KMS-11 (cell line): ENCODE measurements at regions not wholly inside any gene's neighbourhood (a gene's known extent, or its start where the extent isn't known, plus 50 kb on each side); places are given as distances from the start of the nearest gene placed in this dataset.

Experiments
- H2AFZ ChIP-seq: fragments of 200-600 bp; sonication (generic); 2 replicates; pipeline ENCODE4 v1.6.1; 2016; ENCODE audit warnings: antibody characterized with exemption, mixed run types, low read depth
- H3K27ac ChIP-seq: fragments of 200-600 bp; sonication (generic); 2 replicates; pipeline ENCODE4 v1.6.1; 2016; ENCODE audit warnings: mild to moderate bottlenecking, mixed run types
- H3K27me3 ChIP-seq: fragments of 200-600 bp; sonication (generic); 2 replicates; pipeline ENCODE4 v1.6.1; 2017; ENCODE audit warnings: mild to moderate bottlenecking, low read depth, mixed run types, moderate library complexity; ENCODE audit not compliant: insufficient read depth
- H3K36me3 ChIP-seq: fragments of 200-600 bp; sonication (generic); 2 replicates; pipeline ENCODE4 v1.6.1; 2017; ENCODE audit warnings: mild to moderate bottlenecking, mixed run types; ENCODE audit not compliant: insufficient read depth
- H3K4me1 ChIP-seq: fragments of 200-600 bp; sonication (generic); 2 replicates; pipeline ENCODE4 v1.6.1; 2016; ENCODE audit warnings: mild to moderate bottlenecking, low read depth, mixed run types; ENCODE audit not compliant: poor library complexity, severe bottlenecking
- H3K4me2 ChIP-seq: fragments of 200-600 bp; sonication (generic); 2 replicates; pipeline ENCODE4 v1.7.0; 2016; ENCODE audit warnings: mild to moderate bottlenecking, mixed run types
- H3K4me3 ChIP-seq: fragments of 200-600 bp; sonication (generic); IDR thresholded peaks from 2 replicates; pipeline ENCODE4 v1.6.1; 2017; ENCODE audit warnings: low read depth, low read length, mixed read lengths; ENCODE audit not compliant: insufficient read depth
- H3K79me2 ChIP-seq: fragments of 200-600 bp; sonication (generic); 2 replicates; pipeline ENCODE4 v1.6.1; 2016; ENCODE audit warnings: low read depth, mixed run types; ENCODE audit not compliant: insufficient read depth
- H3K9ac ChIP-seq: fragments of 200-600 bp; sonication (generic); 2 replicates; pipeline ENCODE4 v1.6.1; 2016; ENCODE audit warnings: mild to moderate bottlenecking, mixed run types
- H4K20me1 ChIP-seq: fragments of 200-600 bp; sonication (generic); 2 replicates; pipeline ENCODE4 v1.6.1; 2016; ENCODE audit warnings: mild to moderate bottlenecking, mixed run types; ENCODE audit not compliant: insufficient read depth
- TF ChIP-seq, protein P1 (sequence below): fragments of 200-600 bp; sonication (generic); conservative IDR thresholded peaks from 2 replicates; pipeline ENCODE4 v1.6.1; 2017; ENCODE audit warnings: low read depth, mild to moderate bottlenecking, antibody characterized with exemption, low read length, moderate library complexity, mixed read lengths

DNA sequence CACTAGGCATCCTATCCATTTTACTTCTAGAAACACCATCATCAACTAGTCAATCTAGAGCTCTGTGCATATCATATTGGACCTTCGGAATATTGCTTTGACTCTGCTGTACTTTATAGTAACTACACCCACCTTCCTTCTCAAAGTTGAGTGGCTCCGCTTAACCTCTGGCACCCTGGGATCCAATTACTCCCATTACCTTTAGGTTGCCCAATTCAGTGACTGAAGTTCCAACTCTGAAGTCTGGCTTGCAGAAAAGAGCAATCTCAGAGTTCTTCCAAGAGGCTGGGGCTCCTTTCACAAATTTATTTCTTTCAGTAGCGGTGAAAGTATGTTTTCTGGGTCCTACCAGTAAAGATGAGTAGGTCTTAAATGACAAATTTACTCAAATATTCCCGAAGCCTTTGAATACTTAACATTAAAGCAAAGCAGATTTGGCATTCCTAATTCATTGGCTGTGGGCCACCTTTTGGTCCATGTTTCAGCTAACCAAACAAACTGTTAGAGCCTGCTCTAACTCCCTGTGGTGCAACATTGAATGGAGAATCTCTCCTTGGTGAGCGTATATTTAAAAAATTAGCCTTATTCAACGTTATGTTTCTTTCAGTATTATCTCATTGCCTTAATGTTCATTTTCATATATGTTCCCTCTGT, 1215.8 kb downstream of the RAPGEF2 start:
- no peak overlapping the region for H3K9ac ChIP-seq
- H3K4me2 ChIP-seq: no peak overlapping the region
- TF ChIP-seq, protein P1, sequence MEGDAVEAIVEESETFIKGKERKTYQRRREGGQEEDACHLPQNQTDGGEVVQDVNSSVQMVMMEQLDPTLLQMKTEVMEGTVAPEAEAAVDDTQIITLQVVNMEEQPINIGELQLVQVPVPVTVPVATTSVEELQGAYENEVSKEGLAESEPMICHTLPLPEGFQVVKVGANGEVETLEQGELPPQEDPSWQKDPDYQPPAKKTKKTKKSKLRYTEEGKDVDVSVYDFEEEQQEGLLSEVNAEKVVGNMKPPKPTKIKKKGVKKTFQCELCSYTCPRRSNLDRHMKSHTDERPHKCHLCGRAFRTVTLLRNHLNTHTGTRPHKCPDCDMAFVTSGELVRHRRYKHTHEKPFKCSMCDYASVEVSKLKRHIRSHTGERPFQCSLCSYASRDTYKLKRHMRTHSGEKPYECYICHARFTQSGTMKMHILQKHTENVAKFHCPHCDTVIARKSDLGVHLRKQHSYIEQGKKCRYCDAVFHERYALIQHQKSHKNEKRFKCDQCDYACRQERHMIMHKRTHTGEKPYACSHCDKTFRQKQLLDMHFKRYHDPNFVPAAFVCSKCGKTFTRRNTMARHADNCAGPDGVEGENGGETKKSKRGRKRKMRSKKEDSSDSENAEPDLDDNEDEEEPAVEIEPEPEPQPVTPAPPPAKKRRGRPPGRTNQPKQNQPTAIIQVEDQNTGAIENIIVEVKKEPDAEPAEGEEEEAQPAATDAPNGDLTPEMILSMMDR: no peak
- no peaks in the 10 kb centered on the region for H3K79me2 ChIP-seq
- no peak overlapping the region for H2AFZ ChIP-seq
- H4K20me1 ChIP-seq: no peaks in the 10 kb centered on the region
- H3K27me3 ChIP-seq: no peaks in the 10 kb centered on the region
- no peak overlapping the region for H3K4me3 ChIP-seq
- no peaks in the 10 kb centered on the region for H3K36me3 ChIP-seq
- no peaks in the 10 kb centered on the region for H3K4me1 ChIP-seq
- no peak overlapping the region for H3K27ac ChIP-seq

DNA sequence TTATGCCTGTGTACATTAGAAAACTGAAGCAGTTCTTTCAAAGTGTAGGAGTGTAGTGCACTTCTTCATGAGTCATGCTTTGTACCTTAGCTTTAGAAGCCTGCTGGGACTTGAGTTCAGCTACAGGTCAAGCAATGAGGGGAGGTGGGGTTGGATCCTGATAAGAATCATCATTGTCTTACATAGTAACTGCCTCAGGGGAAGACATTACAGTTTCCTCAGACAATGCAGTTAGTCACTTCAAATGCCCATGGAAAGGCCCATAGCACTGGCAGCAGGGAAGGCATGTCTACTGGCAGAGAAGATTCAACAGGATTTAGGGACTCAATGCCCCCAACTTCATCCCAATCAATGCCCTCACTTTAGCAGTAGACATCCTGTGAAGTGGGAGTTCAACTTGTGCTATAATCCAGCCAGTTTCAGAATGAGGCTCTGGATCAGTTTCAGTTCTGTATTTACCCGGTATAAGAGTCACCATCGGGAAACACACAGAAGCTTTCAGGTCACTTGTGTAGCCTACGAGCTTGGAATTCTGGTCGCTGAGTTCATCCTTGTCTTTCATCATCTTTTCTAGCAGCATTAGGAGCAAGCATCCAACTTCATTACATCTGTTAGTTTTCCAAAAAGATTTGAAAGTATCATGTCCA, 1216.5 kb downstream of the RAPGEF2 start:
- H3K4me3 ChIP-seq: no peak overlapping the region
- no peaks in the 10 kb centered on the region for H3K4me1 ChIP-seq
- no peak overlapping the region for H3K27ac ChIP-seq
- H4K20me1 ChIP-seq: no peaks in the 10 kb centered on the region
- H3K4me2 ChIP-seq: no peak overlapping the region
- H3K79me2 ChIP-seq: no peaks in the 10 kb centered on the region
- no peaks in the 10 kb centered on the region for H3K36me3 ChIP-seq
- no peaks in the 10 kb centered on the region for H3K27me3 ChIP-seq
- TF ChIP-seq, protein P1: no peak
- no peak overlapping the region for H2AFZ ChIP-seq
- no peak overlapping the region for H3K9ac ChIP-seq

DNA sequence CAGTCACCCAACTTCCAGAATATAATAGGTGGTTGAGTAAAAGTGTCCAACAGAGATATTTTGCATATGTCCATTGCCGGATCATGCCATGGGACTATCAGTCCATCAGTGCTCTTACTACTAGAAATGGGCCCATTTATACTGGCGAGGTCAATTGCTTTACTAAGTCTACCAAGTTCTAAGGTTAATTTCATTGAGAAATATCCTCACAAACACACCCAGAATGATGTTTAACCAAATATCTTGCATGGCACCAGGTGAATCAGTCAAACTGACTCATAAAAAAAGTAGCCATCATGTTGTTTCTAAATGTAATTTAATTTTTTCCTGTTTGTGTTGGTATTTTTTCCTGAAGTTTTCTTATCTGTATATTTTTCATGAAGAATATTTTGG, 1217.0 kb downstream of the RAPGEF2 start:
- Histone ChIP-seq H3K4me2 (no peak overlapping the region), H3K79me2 (no peaks in the 10 kb centered on the region), H3K9ac (no peak overlapping the region)

DNA sequence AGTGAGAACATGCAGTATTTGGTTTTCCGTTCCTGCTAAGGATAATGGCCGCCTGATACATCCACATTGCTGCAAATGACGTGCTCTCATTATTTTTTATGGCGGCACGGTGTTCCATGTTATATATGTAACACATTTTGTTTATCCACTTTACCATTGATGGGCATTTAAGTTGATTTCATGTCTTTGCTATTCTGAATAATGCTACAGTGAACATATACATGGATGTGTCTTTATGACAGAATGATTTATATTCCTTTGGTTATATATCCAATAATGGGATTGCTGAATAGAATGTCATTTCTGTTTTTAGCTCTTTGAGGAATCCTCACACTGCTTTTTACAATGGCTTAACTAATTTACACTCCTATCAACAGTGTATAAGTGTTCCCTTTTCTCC, 1223.2 kb downstream of the RAPGEF2 start:
- no peaks in the 10 kb centered on the region for H3K27me3 ChIP-seq
- no peaks in the 10 kb centered on the region for H3K4me1 ChIP-seq
- TF ChIP-seq, protein P1: no peak
- no peak overlapping the region for H3K4me2 ChIP-seq
- no peaks in the 10 kb centered on the region for H3K79me2 ChIP-seq
- no peak overlapping the region for H3K27ac ChIP-seq
- H3K36me3 ChIP-seq: no peaks in the 10 kb centered on the region
- no peak overlapping the region for H3K4me3 ChIP-seq
- no peak overlapping the region for H3K9ac ChIP-seq
- no peaks in the 10 kb centered on the region for H4K20me1 ChIP-seq
- H2AFZ ChIP-seq: no peak overlapping the region

More for the DNA sequence above, 1217.0 kb downstream of the RAPGEF2 start:
- Histone ChIP-seq H2AFZ (no peak overlapping the region), H3K4me3 (no peak overlapping the region), H3K4me1 (no peaks in the 10 kb centered on the region), H4K20me1 (no peaks in the 10 kb centered on the region), H3K36me3 (no peaks in the 10 kb centered on the region), H3K27ac (no peak overlapping the region), H3K27me3 (no peaks in the 10 kb centered on the region)
- TF ChIP-seq, protein P1: no peak
